Esophagus muscularis mucosa (tissue), 3 donors: ENCODE measurements at regions not wholly inside any gene's neighbourhood (a gene's known extent, or its start where the extent isn't known, plus 50 kb on each side); places are given as distances from the start of the nearest gene placed in this dataset.

Experiments
- CTCF ChIP-seq, 3 experiments: fragments of 200-600 bp in 2 of 3; fragments of 450-650 bp in 1 of 3; sonication (generic) in 2 of 3; IDR thresholded peaks; one replicate each; pipeline ENCODE4 v1.5.1; 2017 to 2019; ENCODE audit warnings: antibody characterized with exemption in 3 of 3, mild to moderate bottlenecking in 2 of 3, moderate library complexity in 1 of 3
- EP300 ChIP-seq: sonication (generic); formaldehyde crosslinking; IDR thresholded peaks from one replicate; pipeline ENCODE4 v1.6.1; 2017; ENCODE audit warnings: antibody characterized with exemption

GRCh38 chr16:85202631-85203461 is 90.6 kb upstream of the CIBAR2 start:
- no peak for TF ChIP-seq CTCF (IDR thresholded peaks at IDR 0.05)
- TF ChIP-seq EP300, result no peak
